HG03571 (cell line): ENCODE measurements at regions not wholly inside any gene's neighbourhood (a gene's known extent, or its start where the extent isn't known, plus 50 kb on each side); places are given as distances from the start of the nearest gene placed in this dataset.
A peak's percentile ranks its signal among the peaks of the same experiment; 100 is the strongest.
"Not testable (repeated sequence)": the region's sequence is repeated elsewhere in the genome, so short reads cannot be mapped to it uniquely, and the experiment has no call there.

ENCODE experiments used
- ATAC-seq: cut with Tn5 transposase; IDR thresholded peaks from one replicate; pipeline ENCODE4 v1.9.1; 2021; ENCODE audit not compliant: unreplicated experiment

GRCh38 chr2:138066139-138066806, 102.0 kb downstream of the HNMT start:
- ATAC-seq: no peak

GRCh38 chr2:138066841-138067240, 102.6 kb downstream of the HNMT start:
- ATAC-seq: no peak

- not testable (repeated sequence) for ATAC-seq
Measured at GRCh38 chr2:138068669-138069068, 104.4 kb downstream of the HNMT start.

GRCh38 chr2:138071042-138071719, 106.9 kb downstream of the HNMT start:
- ATAC-seq: not testable (repeated sequence)

GRCh38 chr2:138071720-138072719, 107.7 kb downstream of the HNMT start:
- ATAC-seq: no peak

GRCh38 chr2:138078153-138078552, 113.9 kb downstream of the HNMT start:
- no peak for ATAC-seq

- ATAC-seq: no peak
Measured at GRCh38 chr2:138079976-138080375, 115.7 kb downstream of the HNMT start.

- no peak for ATAC-seq
Measured at GRCh38 chr2:138081225-138082073, 117.2 kb downstream of the HNMT start.

- ATAC-seq: no peak
Measured at GRCh38 chr2:138084206-138084605, 119.9 kb downstream of the HNMT start.

GRCh38 chr2:138085441-138085840, 121.2 kb downstream of the HNMT start:
- not testable (repeated sequence) for ATAC-seq

- no peak for ATAC-seq
Measured at GRCh38 chr2:138086576-138086975, 122.3 kb downstream of the HNMT start.

- no peak for ATAC-seq
Measured at GRCh38 chr2:138087751-138088593, 123.7 kb downstream of the HNMT start.

- ATAC-seq: peak; percentile 74
Measured at GRCh38 chr2:138090330-138090729, 126.1 kb downstream of the HNMT start.

GRCh38 chr2:138093455-138093854, 129.2 kb downstream of the HNMT start:
- ATAC-seq: no peak

- no peak for ATAC-seq
Measured at GRCh38 chr2:138094031-138094430, 129.8 kb downstream of the HNMT start.

- ATAC-seq: no peak
Measured at GRCh38 chr2:138095336-138095735, 131.1 kb downstream of the HNMT start.

GRCh38 chr2:138099288-138099687, 135.0 kb downstream of the HNMT start:
- not testable (repeated sequence) for ATAC-seq

GRCh38 chr2:138101718-138102117, 137.4 kb downstream of the HNMT start:
- ATAC-seq: no peak

GRCh38 chr2:138102664-138103063, 138.4 kb downstream of the HNMT start:
- ATAC-seq: no peak

GRCh38 chr2:138103156-138103555, 138.9 kb downstream of the HNMT start:
- no peak for ATAC-seq
